ENCODE measurements at regions not wholly inside any gene's neighbourhood (a gene's known extent, or its start where the extent isn't known, plus 50 kb on each side); places are given as distances from the start of the nearest gene placed in this dataset.

- TF ChIP-seq TSHZ1 (tag by site-specific recombination; IDR thresholded peaks at IDR 0.05; ENCODE audit: borderline replicate concordance) (no peak), WT1 (tag by site-specific recombination; IDR thresholded peaks at IDR 0.05) (no peak), ZNF324 (tag by site-specific recombination; IDR thresholded peaks at IDR 0.05) (no peak), ZNF843 (tag by site-specific recombination; IDR thresholded peaks at IDR 0.05) (no peak), ZNF133 (tag by site-specific recombination; IDR thresholded peaks at IDR 0.05) (no peak)
Observed at GRCh38 chr3:20648294-20648693, 462.3 kb upstream of the SGO1 start (continued).

GRCh38 chr3:20646425-20646824 lies 460.4 kb upstream of the SGO1 start:
- Histone ChIP-seq H3K36me3 (ENCODE audit: control insufficient read depth in 2 of 2, insufficient read depth in 1 of 2, low read length in 2 of 2) (no peaks in the 10 kb centered on the region), H3K9me3 (ENCODE audit: control insufficient read depth, insufficient read depth, low read depth, low read length) (no peaks in the 10 kb centered on the region), H3K4me1 (ENCODE audit: control insufficient read depth, insufficient read depth, low read length) (no peaks in the 10 kb centered on the region), H3K27ac (ENCODE audit: extremely low read depth, low read depth, low read length) (no peak overlapping the region), H3K4me3 (ENCODE audit: low read depth, low read length) (no peak overlapping the region)
- TF ChIP-seq ELK4 (IDR thresholded peaks at IDR 0.05; ENCODE audit: borderline replicate concordance, low read depth, low read length), result no peak
- TF ChIP-seq ZBTB21 (tag by site-specific recombination; IDR thresholded peaks at IDR 0.05), result no peak
- TF ChIP-seq ZNF140 (tag by site-specific recombination; IDR thresholded peaks at IDR 0.05), result no peak
- TF ChIP-seq, protein P1, sequence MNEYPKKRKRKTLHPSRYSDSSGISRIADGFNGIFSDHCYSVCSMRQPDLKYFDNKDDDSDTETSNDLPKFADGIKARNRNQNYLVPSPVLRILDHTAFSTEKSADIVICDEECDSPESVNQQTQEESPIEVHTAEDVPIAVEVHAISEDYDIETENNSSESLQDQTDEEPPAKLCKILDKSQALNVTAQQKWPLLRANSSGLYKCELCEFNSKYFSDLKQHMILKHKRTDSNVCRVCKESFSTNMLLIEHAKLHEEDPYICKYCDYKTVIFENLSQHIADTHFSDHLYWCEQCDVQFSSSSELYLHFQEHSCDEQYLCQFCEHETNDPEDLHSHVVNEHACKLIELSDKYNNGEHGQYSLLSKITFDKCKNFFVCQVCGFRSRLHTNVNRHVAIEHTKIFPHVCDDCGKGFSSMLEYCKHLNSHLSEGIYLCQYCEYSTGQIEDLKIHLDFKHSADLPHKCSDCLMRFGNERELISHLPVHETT (tag by site-specific recombination; IDR thresholded peaks at IDR 0.05), result no peak
- no peak for TF ChIP-seq MYNN (tag by site-specific recombination; IDR thresholded peaks at IDR 0.05; ENCODE audit: borderline replicate concordance)
- TF ChIP-seq ZNF324 (tag by site-specific recombination; IDR thresholded peaks at IDR 0.05), result no peak
- TF ChIP-seq ZNF48 (tag by site-specific recombination; IDR thresholded peaks at IDR 0.05), result no peak
- no peak for TF ChIP-seq ZFP69B (tag by site-specific recombination; IDR thresholded peaks at IDR 0.05)
- no peak for TF ChIP-seq ZNF660 (tag by site-specific recombination; IDR thresholded peaks at IDR 0.05)
- TF ChIP-seq, protein P2, sequence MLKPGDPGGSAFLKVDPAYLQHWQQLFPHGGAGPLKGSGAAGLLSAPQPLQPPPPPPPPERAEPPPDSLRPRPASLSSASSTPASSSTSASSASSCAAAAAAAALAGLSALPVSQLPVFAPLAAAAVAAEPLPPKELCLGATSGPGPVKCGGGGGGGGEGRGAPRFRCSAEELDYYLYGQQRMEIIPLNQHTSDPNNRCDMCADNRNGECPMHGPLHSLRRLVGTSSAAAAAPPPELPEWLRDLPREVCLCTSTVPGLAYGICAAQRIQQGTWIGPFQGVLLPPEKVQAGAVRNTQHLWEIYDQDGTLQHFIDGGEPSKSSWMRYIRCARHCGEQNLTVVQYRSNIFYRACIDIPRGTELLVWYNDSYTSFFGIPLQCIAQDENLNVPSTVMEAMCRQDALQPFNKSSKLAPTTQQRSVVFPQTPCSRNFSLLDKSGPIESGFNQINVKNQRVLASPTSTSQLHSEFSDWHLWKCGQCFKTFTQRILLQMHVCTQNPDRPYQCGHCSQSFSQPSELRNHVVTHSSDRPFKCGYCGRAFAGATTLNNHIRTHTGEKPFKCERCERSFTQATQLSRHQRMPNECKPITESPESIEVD (tag by site-specific recombination; IDR thresholded peaks at IDR 0.05), result no peak
- TF ChIP-seq ZNF626 (tag by site-specific recombination; IDR thresholded peaks at IDR 0.05), result no peak
- ChIA-PET POLR2A (no interaction called here), CTCF (no interaction called here)

DNA sequence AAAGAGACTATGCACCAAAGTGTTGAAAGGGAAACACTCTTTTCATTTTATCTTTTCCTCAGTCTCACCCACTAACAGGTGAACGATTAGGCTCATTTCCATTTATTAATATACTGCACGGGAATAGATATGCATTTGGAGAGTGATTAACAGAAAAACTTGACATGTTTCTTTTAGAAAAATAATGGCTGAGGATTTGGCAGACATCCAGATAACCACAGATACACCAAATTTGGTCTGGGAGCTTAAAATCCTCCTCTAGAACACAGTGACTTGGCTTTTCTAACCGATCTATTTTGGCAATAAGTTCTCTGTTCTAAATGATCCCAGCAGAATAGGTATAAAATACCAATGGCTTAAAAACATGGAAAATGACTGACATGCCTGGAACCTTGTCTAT lies 459.3 kb upstream of the SGO1 start:
- Histone ChIP-seq H3K36me3 (ENCODE audit: control insufficient read depth in 2 of 2, insufficient read depth in 1 of 2, low read length in 2 of 2) (no peaks in the 10 kb centered on the region), H3K4me1 (ENCODE audit: control insufficient read depth, insufficient read depth, low read length) (no peaks in the 10 kb centered on the region), H3K9me3 (ENCODE audit: control insufficient read depth, insufficient read depth, low read depth, low read length) (no peaks in the 10 kb centered on the region), H3K27ac (ENCODE audit: extremely low read depth, low read depth, low read length) (no peak overlapping the region), H3K4me3 (ENCODE audit: low read depth, low read length) (no peak overlapping the region)
- POLR2A ChIA-PET, result no interaction called here
- CTCF ChIA-PET, result no interaction called here
- no peak for TF ChIP-seq ZSCAN23 (tag by site-specific recombination; IDR thresholded peaks at IDR 0.05)
- TF ChIP-seq ZNF324 (tag by site-specific recombination; IDR thresholded peaks at IDR 0.05), result no peak
- no peak for TF ChIP-seq MZF1 (tag by site-specific recombination; IDR thresholded peaks at IDR 0.05; ENCODE audit: borderline replicate concordance)
- TF ChIP-seq ZNF610 (tag by site-specific recombination; IDR thresholded peaks at IDR 0.05; ENCODE audit: borderline replicate concordance), result no peak
- TF ChIP-seq, protein P3, sequence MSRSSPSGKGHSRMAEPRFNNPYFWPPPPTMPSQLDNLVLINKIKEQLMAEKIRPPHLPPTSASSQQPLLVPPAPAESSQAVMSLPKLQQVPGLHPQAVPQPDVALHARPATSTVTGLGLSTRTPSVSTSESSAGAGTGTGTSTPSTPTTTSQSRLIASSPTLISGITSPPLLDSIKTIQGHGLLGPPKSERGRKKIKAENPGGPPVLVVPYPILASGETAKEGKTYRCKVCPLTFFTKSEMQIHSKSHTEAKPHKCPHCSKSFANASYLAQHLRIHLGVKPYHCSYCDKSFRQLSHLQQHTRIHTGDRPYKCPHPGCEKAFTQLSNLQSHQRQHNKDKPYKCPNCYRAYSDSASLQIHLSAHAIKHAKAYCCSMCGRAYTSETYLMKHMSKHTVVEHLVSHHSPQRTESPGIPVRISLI (tag by site-specific recombination; IDR thresholded peaks at IDR 0.05), result no peak
- no peak for TF ChIP-seq ZNF202 (tag by site-specific recombination; IDR thresholded peaks at IDR 0.05; ENCODE audit: borderline replicate concordance)
- no peak for TF ChIP-seq ZFHX2 (tag by site-specific recombination; conservative IDR thresholded peaks at IDR 0.05)
- no peak for TF ChIP-seq ZNF211 (tag by site-specific recombination; IDR thresholded peaks at IDR 0.05; ENCODE audit: low read depth)
- TF ChIP-seq ZNF169 (tag by site-specific recombination; IDR thresholded peaks at IDR 0.05), result no peak
- no peak for TF ChIP-seq ZNF416 (tag by site-specific recombination; IDR thresholded peaks at IDR 0.05)
- TF ChIP-seq, protein P4, sequence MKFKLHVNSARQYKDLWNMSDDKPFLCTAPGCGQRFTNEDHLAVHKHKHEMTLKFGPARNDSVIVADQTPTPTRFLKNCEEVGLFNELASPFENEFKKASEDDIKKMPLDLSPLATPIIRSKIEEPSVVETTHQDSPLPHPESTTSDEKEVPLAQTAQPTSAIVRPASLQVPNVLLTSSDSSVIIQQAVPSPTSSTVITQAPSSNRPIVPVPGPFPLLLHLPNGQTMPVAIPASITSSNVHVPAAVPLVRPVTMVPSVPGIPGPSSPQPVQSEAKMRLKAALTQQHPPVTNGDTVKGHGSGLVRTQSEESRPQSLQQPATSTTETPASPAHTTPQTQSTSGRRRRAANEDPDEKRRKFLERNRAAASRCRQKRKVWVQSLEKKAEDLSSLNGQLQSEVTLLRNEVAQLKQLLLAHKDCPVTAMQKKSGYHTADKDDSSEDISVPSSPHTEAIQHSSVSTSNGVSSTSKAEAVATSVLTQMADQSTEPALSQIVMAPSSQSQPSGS (tag by site-specific recombination; IDR thresholded peaks at IDR 0.05; ENCODE audit: low read depth), result no peak
